ENCODE measurements at regions not wholly inside any gene's neighbourhood (a gene's known extent, or its start where the extent isn't known, plus 50 kb on each side); places are given as distances from the start of the nearest gene placed in this dataset.

DNA sequence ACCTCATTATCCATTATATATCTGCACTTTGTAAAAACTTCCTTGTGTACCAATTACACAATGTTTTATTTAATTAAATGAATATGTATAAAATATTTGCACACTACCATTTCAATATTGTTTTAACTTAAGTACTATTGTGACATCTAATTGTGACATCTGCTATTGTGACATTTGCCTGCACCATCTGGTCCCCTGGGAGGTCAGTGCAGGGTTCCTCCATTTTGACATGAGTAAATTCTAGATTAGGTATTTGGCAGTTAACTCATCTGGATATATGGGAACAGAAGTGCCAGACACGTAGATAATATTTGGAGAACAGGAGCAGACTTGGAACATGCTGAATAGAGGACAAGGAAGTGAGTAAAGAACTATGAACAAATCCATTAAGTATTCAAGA is 332.1 kb downstream of the VGLL3 start:
- H3K36me3 ChIP-seq (ENCODE audit: insufficient read depth, low read length, poor library complexity, severe bottlenecking), result no peaks in the 10 kb centered on the region
- ChIA-PET CTCF (no interaction called here), POLR2A (ENCODE audit: low non-redundant PET) (no interaction called here)
- no peak for DNase-seq (ENCODE audit: low spot score)
- no peaks in the 10 kb centered on the region for H3K9me3 ChIP-seq (ENCODE audit: low read depth, low read length, poor library complexity, severe bottlenecking)
- H3K27me3 ChIP-seq (replicated peaks; ENCODE audit: insufficient read depth, low read depth, low read length, poor library complexity), result no peaks in the 10 kb centered on the region
- TF ChIP-seq, protein P1, sequence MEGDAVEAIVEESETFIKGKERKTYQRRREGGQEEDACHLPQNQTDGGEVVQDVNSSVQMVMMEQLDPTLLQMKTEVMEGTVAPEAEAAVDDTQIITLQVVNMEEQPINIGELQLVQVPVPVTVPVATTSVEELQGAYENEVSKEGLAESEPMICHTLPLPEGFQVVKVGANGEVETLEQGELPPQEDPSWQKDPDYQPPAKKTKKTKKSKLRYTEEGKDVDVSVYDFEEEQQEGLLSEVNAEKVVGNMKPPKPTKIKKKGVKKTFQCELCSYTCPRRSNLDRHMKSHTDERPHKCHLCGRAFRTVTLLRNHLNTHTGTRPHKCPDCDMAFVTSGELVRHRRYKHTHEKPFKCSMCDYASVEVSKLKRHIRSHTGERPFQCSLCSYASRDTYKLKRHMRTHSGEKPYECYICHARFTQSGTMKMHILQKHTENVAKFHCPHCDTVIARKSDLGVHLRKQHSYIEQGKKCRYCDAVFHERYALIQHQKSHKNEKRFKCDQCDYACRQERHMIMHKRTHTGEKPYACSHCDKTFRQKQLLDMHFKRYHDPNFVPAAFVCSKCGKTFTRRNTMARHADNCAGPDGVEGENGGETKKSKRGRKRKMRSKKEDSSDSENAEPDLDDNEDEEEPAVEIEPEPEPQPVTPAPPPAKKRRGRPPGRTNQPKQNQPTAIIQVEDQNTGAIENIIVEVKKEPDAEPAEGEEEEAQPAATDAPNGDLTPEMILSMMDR (conservative IDR thresholded peaks at IDR 0.05; ENCODE audit: low read depth, low read length), result no peak
- no peak for TF ChIP-seq EZH2 (IDR thresholded peaks at IDR 0.05; ENCODE audit: borderline replicate concordance, low read depth, low read length, poor library complexity, severe bottlenecking)
- no TSS peak for BruUV-seq (replicated peaks)
- H3K4me3 ChIP-seq (ENCODE audit: low read depth, low read length, poor library complexity, severe bottlenecking), result no peak overlapping the region
- H3K4me1 ChIP-seq (ENCODE audit: insufficient read depth, low read length, poor library complexity, severe bottlenecking), result no peaks in the 10 kb centered on the region
- intact Hi-C loops (cut with micrococcal nuclease; ENCODE audit: unreplicated experiment), result no loop called here
- no peak overlapping the region for H3K27ac ChIP-seq (ENCODE audit: low read depth, low read length, poor library complexity, severe bottlenecking)

DNA sequence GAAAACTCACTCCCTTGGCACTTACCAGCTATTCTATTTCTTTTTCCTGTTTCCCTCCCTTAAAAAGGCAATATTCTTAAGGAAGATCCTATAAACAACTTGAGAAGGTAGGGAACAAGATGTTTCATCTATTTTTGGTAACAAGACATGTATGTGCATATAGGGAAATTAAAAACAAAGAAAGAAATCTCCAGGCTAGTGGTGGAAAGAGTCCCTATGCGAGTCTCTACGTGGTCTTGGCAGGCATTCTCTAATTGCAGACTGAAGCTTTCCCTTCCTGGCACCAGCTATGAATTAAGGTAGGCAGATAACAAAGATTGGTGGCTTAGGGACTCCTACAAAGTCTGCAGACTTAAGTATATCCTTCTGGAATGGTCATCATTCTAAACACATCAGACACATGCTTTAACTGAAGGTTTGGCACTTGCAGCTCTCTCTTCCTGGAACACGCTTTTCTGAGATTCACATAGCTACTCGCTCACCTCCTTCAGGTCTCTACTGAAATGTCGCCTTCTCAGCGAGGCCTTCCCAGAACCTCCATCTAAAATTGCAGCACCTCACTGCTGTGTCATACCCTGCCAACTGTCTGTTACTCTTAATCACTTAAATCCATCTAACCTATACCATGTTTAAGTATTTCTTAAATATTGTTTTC is 336.0 kb downstream of the VGLL3 start:
- ChIA-PET CTCF (no interaction called here), POLR2A (ENCODE audit: low non-redundant PET) (no interaction called here)
- Histone ChIP-seq H3K4me1 (ENCODE audit: insufficient read depth, low read length, poor library complexity, severe bottlenecking) (no peaks in the 10 kb centered on the region), H3K4me3 (ENCODE audit: low read depth, low read length, poor library complexity, severe bottlenecking) (no peak overlapping the region), H3K27me3 (replicated peaks; ENCODE audit: insufficient read depth, low read depth, low read length, poor library complexity) (no peaks in the 10 kb centered on the region), H3K36me3 (ENCODE audit: insufficient read depth, low read length, poor library complexity, severe bottlenecking) (no peaks in the 10 kb centered on the region), H3K9me3 (ENCODE audit: low read depth, low read length, poor library complexity, severe bottlenecking) (no peaks in the 10 kb centered on the region), H3K27ac (ENCODE audit: low read depth, low read length, poor library complexity, severe bottlenecking) (no peak overlapping the region)
- DNase-seq (ENCODE audit: low spot score), result no peak
- TF ChIP-seq, protein P1 (conservative IDR thresholded peaks at IDR 0.05; ENCODE audit: low read depth, low read length), result no peak
- TF ChIP-seq EZH2 (IDR thresholded peaks at IDR 0.05; ENCODE audit: borderline replicate concordance, low read depth, low read length, poor library complexity, severe bottlenecking), result no peak
- BruUV-seq (replicated peaks), result no TSS peak
- intact Hi-C loops (cut with micrococcal nuclease; ENCODE audit: unreplicated experiment), result no loop called here

GRCh38 chr3:86653661-86654205 is 337.2 kb downstream of the VGLL3 start:
- ChIA-PET POLR2A (ENCODE audit: low non-redundant PET) (no interaction called here), CTCF (no interaction called here)
- DNase-seq (ENCODE audit: low spot score), result no peak
- H3K27me3 ChIP-seq (replicated peaks; ENCODE audit: insufficient read depth, low read depth, low read length, poor library complexity), result no peaks in the 10 kb centered on the region
- no peaks in the 10 kb centered on the region for H3K36me3 ChIP-seq (ENCODE audit: insufficient read depth, low read length, poor library complexity, severe bottlenecking)
- no TSS peak for BruUV-seq (replicated peaks)
- TF ChIP-seq EZH2 (IDR thresholded peaks at IDR 0.05; ENCODE audit: borderline replicate concordance, low read depth, low read length, poor library complexity, severe bottlenecking), result no peak
- TF ChIP-seq, protein P1 (conservative IDR thresholded peaks at IDR 0.05; ENCODE audit: low read depth, low read length), result no peak
- intact Hi-C loops (cut with micrococcal nuclease; ENCODE audit: unreplicated experiment), result no loop called here
- H3K4me3 ChIP-seq (ENCODE audit: low read depth, low read length, poor library complexity, severe bottlenecking), result no peak overlapping the region
- no peak overlapping the region for H3K27ac ChIP-seq (ENCODE audit: low read depth, low read length, poor library complexity, severe bottlenecking)
- no peaks in the 10 kb centered on the region for H3K9me3 ChIP-seq (ENCODE audit: low read depth, low read length, poor library complexity, severe bottlenecking)
- no peaks in the 10 kb centered on the region for H3K4me1 ChIP-seq (ENCODE audit: insufficient read depth, low read length, poor library complexity, severe bottlenecking)
